Karpas-422 (cell line): ENCODE measurements at regions not wholly inside any gene's neighbourhood (a gene's known extent, or its start where the extent isn't known, plus 50 kb on each side); places are given as distances from the start of the nearest gene placed in this dataset.

Experiments
- DNase-seq: peaks from one replicate; pipeline ENCODE4 v3.0.0-alpha.2; 2015
- H2AFZ ChIP-seq: fragments of 200-600 bp; sonication (generic); 2 replicates; pipeline ENCODE4 v1.6.1; 2014; ENCODE audit warnings: antibody characterized with exemption, low read length, mixed read lengths
- H3K27ac ChIP-seq: fragments of 200-600 bp; sonication (generic); 2 replicates; pipeline ENCODE4 v1.5.1; 2014; ENCODE audit warnings: mild to moderate bottlenecking, low read length, moderate library complexity
- H3K27me3 ChIP-seq: fragments of 200-600 bp; sonication (generic); 2 replicates; pipeline ENCODE4 v1.6.1; 2014; ENCODE audit warnings: low read length, mixed read lengths
- H3K36me3 ChIP-seq: fragments of 200-600 bp; sonication (generic); 2 replicates; pipeline ENCODE4 v1.6.1; 2014; ENCODE audit warnings: low read length, mixed read lengths; ENCODE audit not compliant: insufficient read depth
- H3K4me1 ChIP-seq: fragments of 200-600 bp; sonication (generic); 2 replicates; pipeline ENCODE4 v1.6.1; 2014; ENCODE audit warnings: mild to moderate bottlenecking, low read length, mixed read lengths
- H3K4me2 ChIP-seq: fragments of 200-600 bp; sonication (generic); 2 replicates; pipeline ENCODE4 v1.6.1; 2014; ENCODE audit warnings: low read length, low read depth, mild to moderate bottlenecking; ENCODE audit not compliant: poor library complexity, severe bottlenecking
- H3K4me3 ChIP-seq: fragments of 200-600 bp; sonication (generic); 2 replicates; pipeline ENCODE4 v1.5.1; 2014; ENCODE audit warnings: mild to moderate bottlenecking, antibody characterized with exemption, low read length, mixed read lengths
- H3K79me2 ChIP-seq: fragments of 200-600 bp; sonication (generic); 2 replicates; pipeline ENCODE4 v1.6.1; 2014; ENCODE audit warnings: mild to moderate bottlenecking, low read length, mixed read lengths
- H3K9ac ChIP-seq: fragments of 200-600 bp; sonication (generic); 2 replicates; pipeline ENCODE4 v1.6.0; 2014; ENCODE audit warnings: low read length
- H3K9me2 ChIP-seq: fragments of 200-600 bp; sonication (generic), shearing (Covaris generic); replicated peaks from 2 replicates; pipeline ENCODE4 v1.6.0; 2014; ENCODE audit warnings: mild to moderate bottlenecking, low read length, moderate library complexity; ENCODE audit not compliant: insufficient read depth
- H3K9me3 ChIP-seq: fragments of 300-700, 200-600 bp; sonication (generic); 2 replicates; pipeline ENCODE4 v1.6.1; 2014; ENCODE audit warnings: low read length, mixed read lengths
- H4K20me1 ChIP-seq: fragments of 200-600 bp; sonication (generic); 2 replicates; pipeline ENCODE4 v1.6.1; 2014; ENCODE audit warnings: mild to moderate bottlenecking, antibody characterized with exemption, low read length, low read depth; ENCODE audit not compliant: insufficient read depth

DNA sequence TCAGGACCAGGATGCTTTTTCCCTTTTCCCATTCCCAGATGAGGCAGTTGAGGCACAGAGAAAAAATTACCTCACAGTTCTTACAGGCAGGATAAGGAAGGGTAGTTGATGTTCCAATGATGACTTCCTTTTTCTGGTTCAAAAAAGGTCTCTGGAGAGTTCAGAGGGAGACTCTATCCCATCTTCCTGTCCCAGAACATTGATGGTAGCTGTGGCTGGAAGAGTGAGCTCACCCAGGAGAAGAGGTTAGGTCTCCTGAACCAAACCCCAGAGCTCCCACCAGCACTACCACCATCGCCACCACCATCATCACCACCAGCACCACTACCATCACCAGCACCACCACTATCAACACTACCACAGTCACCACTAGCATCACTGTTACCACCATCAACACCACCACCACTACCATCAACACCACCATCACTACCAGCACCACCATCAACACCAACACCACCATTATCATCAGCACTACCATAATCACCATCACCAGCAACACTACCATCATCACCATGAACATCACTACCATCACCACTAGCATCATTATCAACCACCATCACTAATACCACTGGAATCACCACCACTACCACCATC, 105.5 kb upstream of the RUNX3 start:
- DNase-seq: no peak
- Histone ChIP-seq H4K20me1 (no peaks in the 10 kb centered on the region), H3K4me3 (no peak overlapping the region), H3K9me3 (no peaks in the 10 kb centered on the region), H3K9me2 (no peaks in the 10 kb centered on the region), H3K79me2 (no peaks in the 10 kb centered on the region), H3K9ac (no peak overlapping the region), H3K27me3 (peaks cover 3% of the 10 kb centered on the region; the same call in 1 of the 2 replicates), H3K36me3 (no peaks in the 10 kb centered on the region), H3K27ac (no peak overlapping the region), H3K4me2 (no peak overlapping the region), H2AFZ (no peak overlapping the region), H3K4me1 (peaks cover 39% of the 10 kb centered on the region)

DNA sequence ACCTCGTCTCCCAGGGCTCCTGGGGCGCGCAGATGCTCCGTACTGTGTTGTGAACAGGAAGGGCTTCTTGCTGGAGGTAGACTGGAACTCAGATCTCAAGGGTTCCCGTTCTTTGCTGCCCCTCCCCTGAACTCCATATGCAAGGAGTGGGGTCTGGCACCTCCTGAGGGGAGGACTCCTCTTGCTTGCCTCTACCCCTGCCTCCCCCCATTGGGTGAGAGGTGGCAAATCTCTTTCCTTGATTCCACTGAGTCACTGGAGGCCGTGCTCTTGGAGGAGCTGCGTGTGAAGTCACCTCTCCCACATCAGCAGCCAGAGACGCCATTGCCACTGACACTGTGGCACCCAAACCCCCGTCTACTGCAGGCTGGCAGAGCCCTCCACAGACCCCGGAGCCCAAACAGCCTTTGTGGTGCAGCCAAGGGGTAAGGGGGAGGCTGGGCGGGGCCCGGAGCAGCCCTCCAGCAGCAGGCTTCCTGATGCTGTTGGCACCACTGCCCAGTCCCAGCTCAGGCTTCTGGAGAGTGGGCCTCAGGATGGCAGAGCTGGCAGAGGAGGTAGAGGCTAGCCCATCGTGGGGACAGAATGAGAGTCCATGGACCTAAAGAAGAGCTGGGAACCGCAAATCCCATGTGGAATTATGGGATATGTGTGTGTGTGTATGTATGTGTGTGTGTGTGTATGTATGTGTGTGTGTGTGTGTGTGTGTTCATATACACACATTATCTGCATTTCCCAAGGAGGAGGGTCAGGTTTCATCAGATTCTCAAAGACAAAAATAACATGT, 104.9 kb upstream of the RUNX3 start:
- Histone ChIP-seq H3K4me3 (no peak overlapping the region), H2AFZ (no peak overlapping the region), H3K4me2 (no peak overlapping the region)

DNA sequence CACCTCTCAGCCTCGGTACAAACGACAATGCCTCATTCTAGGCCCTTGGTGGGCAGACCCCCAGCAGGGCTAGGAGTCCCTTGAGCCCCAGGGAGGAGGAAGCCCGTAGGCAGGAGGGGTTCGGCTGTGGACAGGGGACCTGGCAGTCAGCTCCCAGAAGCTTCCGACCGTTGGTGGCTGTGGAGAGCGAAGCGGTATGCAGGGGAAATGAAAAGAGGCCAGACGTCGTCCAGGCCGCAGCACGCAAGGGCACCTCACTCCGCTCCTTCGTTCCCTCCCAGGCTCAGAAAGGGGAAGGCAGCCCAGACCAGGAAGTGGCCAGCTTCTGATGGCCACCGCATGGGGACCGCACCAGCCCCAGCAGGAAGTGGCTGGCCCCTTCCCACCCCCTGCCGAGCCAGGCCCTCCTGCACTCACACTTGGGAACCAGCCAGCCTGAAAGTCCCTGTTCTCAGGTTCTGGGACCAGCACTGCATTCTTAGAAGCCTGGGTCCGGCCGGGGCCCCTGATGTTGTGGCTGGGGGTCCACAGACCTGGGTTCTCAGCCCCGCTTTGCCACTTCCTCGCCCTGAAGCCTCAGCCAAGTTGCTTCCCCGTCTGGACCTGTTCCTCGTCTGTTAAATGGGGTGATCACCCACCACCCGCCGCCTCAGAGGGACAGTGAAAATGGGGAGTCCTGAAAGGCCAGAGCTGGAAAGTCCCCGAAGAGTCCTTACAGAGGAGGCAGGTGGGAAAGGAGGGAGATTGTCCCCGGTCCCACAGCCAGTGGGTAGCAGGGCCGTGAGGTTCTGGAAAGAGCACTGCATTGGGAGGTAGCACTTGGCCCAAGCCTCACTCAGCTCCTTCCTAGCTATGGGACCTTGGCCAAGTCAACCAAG, 104.0 kb upstream of the RUNX3 start:
- no peak overlapping the region for H3K4me3 ChIP-seq
- no peak overlapping the region for H2AFZ ChIP-seq
- peak overlapping the region; percentile 66 for H3K4me2 ChIP-seq
- no peaks in the 10 kb centered on the region for H3K9me3 ChIP-seq
- no peaks in the 10 kb centered on the region for H3K9me2 ChIP-seq
- H3K27me3 ChIP-seq: peaks cover 3% of the 10 kb centered on the region; the same call in 1 of the 2 replicates
- no peak for DNase-seq
- H3K36me3 ChIP-seq: no peaks in the 10 kb centered on the region
- H3K27ac ChIP-seq: peak overlapping the region; percentile 90; the same call in 1 of the 2 replicates
- peaks cover 51% of the 10 kb centered on the region for H3K4me1 ChIP-seq
- H3K79me2 ChIP-seq: no peaks in the 10 kb centered on the region
- no peak overlapping the region for H3K9ac ChIP-seq
- H4K20me1 ChIP-seq: no peaks in the 10 kb centered on the region

More for the DNA sequence above, 104.9 kb upstream of the RUNX3 start:
- no peak for DNase-seq
- H3K9ac ChIP-seq: no peak overlapping the region
- H3K27me3 ChIP-seq: peaks cover 3% of the 10 kb centered on the region; the same call in 1 of the 2 replicates
- no peaks in the 10 kb centered on the region for H3K9me2 ChIP-seq
- H4K20me1 ChIP-seq: no peaks in the 10 kb centered on the region
- H3K36me3 ChIP-seq: no peaks in the 10 kb centered on the region
- peaks cover 43% of the 10 kb centered on the region for H3K4me1 ChIP-seq
- H3K9me3 ChIP-seq: no peaks in the 10 kb centered on the region
- no peak overlapping the region for H3K27ac ChIP-seq
- no peaks in the 10 kb centered on the region for H3K79me2 ChIP-seq

DNA sequence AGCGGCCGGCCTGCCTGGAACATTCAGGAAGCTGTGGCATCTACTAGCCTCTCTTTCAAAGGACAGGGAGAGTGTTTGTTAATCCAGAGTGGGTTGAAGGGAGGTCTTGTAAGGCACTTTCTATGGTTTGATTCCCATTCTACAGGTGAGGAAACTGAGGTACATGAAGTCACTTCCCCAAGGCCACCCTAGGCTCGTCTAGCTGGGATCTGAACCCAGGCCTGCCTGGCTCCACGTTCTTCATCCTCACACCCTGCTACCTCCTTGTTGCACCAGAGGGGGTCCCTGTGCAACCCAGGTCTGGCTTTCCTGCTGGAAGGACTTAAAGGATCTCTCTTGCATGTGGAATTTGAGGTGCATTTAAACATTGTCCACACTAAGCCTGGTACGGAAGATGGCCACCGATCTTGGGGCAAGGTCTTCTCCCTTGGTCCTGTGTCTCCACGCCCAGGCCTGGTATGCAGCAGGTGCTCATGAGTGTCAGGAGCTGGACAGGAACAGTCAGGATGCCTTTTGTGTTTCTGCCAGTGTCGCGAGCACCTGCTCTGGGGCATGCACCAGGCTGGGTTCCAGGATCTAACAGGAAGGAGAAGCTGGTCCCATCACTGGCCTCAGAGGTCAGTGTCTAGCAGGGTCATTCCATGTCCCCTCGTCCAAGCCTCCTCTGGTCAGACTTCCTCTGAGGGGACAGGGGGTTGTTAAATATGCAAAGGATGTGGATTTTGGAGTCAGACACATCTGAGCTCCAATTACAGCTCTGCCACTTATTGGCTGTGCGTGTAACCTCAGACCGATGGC, 103.2 kb upstream of the RUNX3 start:
- peaks cover 3% of the 10 kb centered on the region; the same call in 1 of the 2 replicates for H3K27me3 ChIP-seq
- peak overlapping the region; percentile 90 for H3K27ac ChIP-seq
- no peaks in the 10 kb centered on the region for H4K20me1 ChIP-seq
- no peaks in the 10 kb centered on the region for H3K9me3 ChIP-seq
- no peak for DNase-seq
- H2AFZ ChIP-seq: peak overlapping the region; percentile 18; the same call in 1 of the 2 replicates
- peak overlapping the region; percentile 41 for H3K4me3 ChIP-seq
- peaks cover 57% of the 10 kb centered on the region for H3K4me1 ChIP-seq
- H3K9me2 ChIP-seq: no peaks in the 10 kb centered on the region
- no peaks in the 10 kb centered on the region for H3K79me2 ChIP-seq
- H3K4me2 ChIP-seq: peak overlapping the region; percentile 66
- H3K36me3 ChIP-seq: no peaks in the 10 kb centered on the region
- H3K9ac ChIP-seq: peak overlapping the region; percentile 59

DNA sequence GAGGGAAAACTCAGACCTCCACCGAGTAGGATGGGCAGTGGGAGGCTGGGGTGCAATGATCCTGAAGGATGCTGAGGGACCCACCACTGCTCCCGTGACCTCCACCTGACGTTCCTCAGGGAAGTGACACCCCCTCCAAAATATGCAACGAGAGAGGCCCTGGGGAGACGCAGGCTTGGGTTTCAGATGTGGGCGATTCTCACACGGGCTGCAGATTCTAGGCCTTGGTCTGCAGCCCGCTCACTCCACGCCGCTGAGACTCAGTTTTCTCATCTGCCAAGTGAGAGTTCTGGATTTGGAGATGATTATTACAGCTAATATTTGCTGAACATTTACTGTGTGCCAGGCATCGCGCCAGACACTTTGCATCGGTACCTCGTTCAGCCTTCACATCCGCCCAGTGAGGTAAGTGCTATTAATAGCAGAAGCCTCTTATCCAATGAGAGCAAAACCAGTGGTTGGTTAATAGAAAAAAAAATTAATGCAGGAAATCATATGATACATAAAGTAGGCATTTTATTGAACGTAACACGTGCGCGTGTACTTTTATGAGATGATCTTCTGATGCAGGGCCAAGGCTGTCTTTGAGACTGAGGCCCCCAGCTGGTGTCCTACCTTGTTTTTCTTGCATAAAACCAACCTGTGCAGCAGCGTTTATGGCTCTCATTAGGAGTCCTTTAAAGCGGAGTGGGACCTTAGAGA, 102.0 kb upstream of the RUNX3 start:
- H3K9me2 ChIP-seq: no peaks in the 10 kb centered on the region
- H3K4me1 ChIP-seq: peaks cover 59% of the 10 kb centered on the region
- H3K36me3 ChIP-seq: no peaks in the 10 kb centered on the region
- no peaks in the 10 kb centered on the region for H4K20me1 ChIP-seq
- peak; percentile 95 for DNase-seq
- peak overlapping the region; percentile 19; the same call in 1 of the 2 replicates for H2AFZ ChIP-seq
- H3K79me2 ChIP-seq: no peaks in the 10 kb centered on the region
- no peaks in the 10 kb centered on the region for H3K9me3 ChIP-seq
- H3K4me3 ChIP-seq: peak overlapping the region; percentile 44
- peak overlapping the region; percentile 66 for H3K4me2 ChIP-seq
- peaks cover 3% of the 10 kb centered on the region; the same call in 1 of the 2 replicates for H3K27me3 ChIP-seq
- peak overlapping the region; percentile 59 for H3K9ac ChIP-seq
- peak overlapping the region; percentile 90 for H3K27ac ChIP-seq

DNA sequence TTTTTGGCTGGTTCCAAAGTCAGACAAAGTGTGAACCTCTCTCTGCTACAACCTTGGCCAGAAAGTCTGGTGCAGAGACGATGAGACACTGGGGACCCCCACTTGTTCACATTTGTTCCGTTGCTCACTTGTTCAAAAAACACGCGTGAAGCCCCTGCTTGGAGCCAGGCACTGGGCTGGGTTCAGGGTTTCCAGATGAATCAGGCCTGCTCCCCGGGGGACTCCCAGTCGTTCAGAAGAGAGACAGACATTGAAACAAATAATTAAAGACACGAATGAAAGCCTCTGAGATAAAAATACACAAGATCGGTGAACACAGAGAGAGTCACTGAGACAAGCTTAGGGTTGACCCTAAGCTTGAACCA, 101.5 kb upstream of the RUNX3 start:
- H3K36me3 ChIP-seq: no peaks in the 10 kb centered on the region
- peaks cover 3% of the 10 kb centered on the region; the same call in 1 of the 2 replicates for H3K27me3 ChIP-seq
- no peaks in the 10 kb centered on the region for H4K20me1 ChIP-seq
- H3K9me3 ChIP-seq: no peaks in the 10 kb centered on the region
- peak; percentile 59 for DNase-seq
- H3K9me2 ChIP-seq: no peaks in the 10 kb centered on the region
- peak overlapping the region; percentile 66 for H3K4me2 ChIP-seq
- peak overlapping the region; percentile 56 for H3K9ac ChIP-seq
- H3K4me3 ChIP-seq: peak overlapping the region; percentile 44
- no peaks in the 10 kb centered on the region for H3K79me2 ChIP-seq
- 0 out of 2 replicates have a peak overlapping the region, but pooled peaks have one; percentile 19 for H2AFZ ChIP-seq
- peak overlapping the region; percentile 90 for H3K27ac ChIP-seq
- H3K4me1 ChIP-seq: peaks cover 63% of the 10 kb centered on the region
